Breast epithelium (tissue), 4 donors: ENCODE measurements at regions not wholly inside any gene's neighbourhood (a gene's known extent, or its start where the extent isn't known, plus 50 kb on each side); places are given as distances from the start of the nearest gene placed in this dataset.

Experiments
- DNase-seq, 2 donors: peaks; one replicate each; pipeline ENCODE4 v3.0.0-alpha.2; 2019; ENCODE audit warnings: low spot score in 2 of 2
- H3K27ac ChIP-seq, 2 donors: fragments of 200-600 bp; sonication (generic) in 1 of 2; one replicate each; pipeline ENCODE4 v1.5.1; 2016 to 2019; ENCODE audit warnings: mild to moderate bottlenecking in 1 of 2
- H3K27me3 ChIP-seq, 2 donors: fragments of 200-600 bp; sonication (generic) in 1 of 2; one replicate each; pipeline versions ENCODE4 v1.5.1 to v1.6.0; 2017 to 2019; ENCODE audit warnings: control low read depth in 1 of 2, mild to moderate bottlenecking in 1 of 2
- H3K36me3 ChIP-seq: fragments of 200-600 bp; one replicate; pipeline ENCODE4 v1.5.1; 2019
- H3K4me1 ChIP-seq, 2 donors: fragments of 200-600 bp; sonication (generic); one replicate each; pipeline ENCODE4 v1.5.1; 2016 to 2019; ENCODE audit warnings: control low read depth in 1 of 2
- H3K4me3 ChIP-seq, 3 donors: fragments of 200-600 bp; sonication (generic); 1 replicate in 2 of 3; 2 replicates in 1 of 3; pipeline ENCODE4 v1.5.1; 2016 to 2019; ENCODE audit warnings: mild to moderate bottlenecking in 3 of 3, moderate library complexity in 2 of 3
- H3K9me3 ChIP-seq, 2 donors: fragments of 200-600 bp; sonication (generic) in 1 of 2; one replicate each; pipeline ENCODE4 v1.5.1; 2016 to 2019; ENCODE audit warnings: control low read depth in 1 of 2
- CTCF ChIP-seq, 3 donors: fragments of 450-650 bp; IDR thresholded peaks; one replicate each; pipeline ENCODE4 v1.5.1; 2016 to 2017; ENCODE audit warnings: antibody characterized with exemption in 3 of 3, mild to moderate bottlenecking in 3 of 3, moderate library complexity in 3 of 3
- POLR2A ChIP-seq: fragments of 450-650 bp; IDR thresholded peaks from one replicate; pipeline ENCODE4 v1.6.1; 2016; ENCODE audit warnings: antibody characterized with exemption, mild to moderate bottlenecking, moderate library complexity
- POLR2AphosphoS5 ChIP-seq, 3 donors: sonication (generic); formaldehyde crosslinking; IDR thresholded peaks; one replicate each; pipeline ENCODE4 v1.6.1; 2017; ENCODE audit warnings: antibody characterized with exemption in 3 of 3
- intact Hi-C: fragments of 100-400 bp; cut with DNase I; formaldehyde crosslinking; loops from one replicate; pipeline ENCODE4 v1.15.1; 2023; ENCODE audit warnings: low total_unique reads

- Histone ChIP-seq H3K4me3 (no peak overlapping the region), H3K27me3 (no peaks in the 10 kb centered on the region), H3K36me3 (no peaks in the 10 kb centered on the region), H3K9me3 (peaks cover 0 to 5% of the 10 kb centered on the region in 2 donors), H3K4me1 (no peaks in the 10 kb centered on the region), H3K27ac (no peak overlapping the region)
- intact Hi-C loops = no loop called here
- DNase-seq = no peak
- TF ChIP-seq POLR2A = no peak
- no peak for TF ChIP-seq CTCF (IDR thresholded peaks at IDR 0.05)
- TF ChIP-seq POLR2AphosphoS5 (IDR thresholded peaks at IDR 0.05) = no peak
Observed at GRCh38 chr9:107883496-107884124, 394.0 kb upstream of the KLF4 start.

- H3K4me3 ChIP-seq = no peak overlapping the region
- H3K27me3 ChIP-seq = no peaks in the 10 kb centered on the region
- no peaks in the 10 kb centered on the region for H3K4me1 ChIP-seq
- no peak overlapping the region for H3K27ac ChIP-seq
- TF ChIP-seq POLR2A (no peak), CTCF (IDR thresholded peaks at IDR 0.05) (no peak), POLR2AphosphoS5 (IDR thresholded peaks at IDR 0.05) (no peak)
- peaks cover 0 to 5% of the 10 kb centered on the region in 2 donors for H3K9me3 ChIP-seq
- DNase-seq = no peak
- intact Hi-C loops = no loop called here
- no peaks in the 10 kb centered on the region for H3K36me3 ChIP-seq
Observed at GRCh38 chr9:107881626-107882300, 392.2 kb upstream of the KLF4 start.

- H3K4me1 ChIP-seq = no peaks in the 10 kb centered on the region
- intact Hi-C loops = no loop called here
- no peak for DNase-seq
- H3K27ac ChIP-seq = no peak overlapping the region
- peaks cover 0 to 5% of the 10 kb centered on the region in 2 donors for H3K9me3 ChIP-seq
- H3K4me3 ChIP-seq = no peak overlapping the region
- no peak for TF ChIP-seq CTCF (IDR thresholded peaks at IDR 0.05)
- H3K36me3 ChIP-seq = no peaks in the 10 kb centered on the region
- no peaks in the 10 kb centered on the region for H3K27me3 ChIP-seq
Observed at GRCh38 chr9:107878462-107878861, 388.9 kb upstream of the KLF4 start.

GRCh38 chr9:107875571-107875980 is 386.0 kb upstream of the KLF4 start:
- no peak overlapping the region for H3K4me3 ChIP-seq
- no peaks in the 10 kb centered on the region for H3K36me3 ChIP-seq
- TF ChIP-seq CTCF (IDR thresholded peaks at IDR 0.05) (no peak), POLR2AphosphoS5 (IDR thresholded peaks at IDR 0.05) (no peak), POLR2A (no peak)
- no peaks in the 10 kb centered on the region for H3K27me3 ChIP-seq
- intact Hi-C loops = no loop called here
- no peak overlapping the region for H3K27ac ChIP-seq
- no peaks in the 10 kb centered on the region for H3K4me1 ChIP-seq
- no peak for DNase-seq
- H3K9me3 ChIP-seq = no peaks in the 10 kb centered on the region

GRCh38 chr9:107874591-107875369 is 385.2 kb upstream of the KLF4 start:
- no peaks in the 10 kb centered on the region for H3K9me3 ChIP-seq
- no peaks in the 10 kb centered on the region for H3K4me1 ChIP-seq
- H3K27ac ChIP-seq = no peak overlapping the region
- TF ChIP-seq POLR2AphosphoS5 (IDR thresholded peaks at IDR 0.05) = no peak
- TF ChIP-seq CTCF (IDR thresholded peaks at IDR 0.05) = no peak
- no peak for TF ChIP-seq POLR2A
- no peaks in the 10 kb centered on the region for H3K27me3 ChIP-seq
- no peak overlapping the region for H3K4me3 ChIP-seq
- intact Hi-C loops = no loop called here
- DNase-seq = no peak
- no peaks in the 10 kb centered on the region for H3K36me3 ChIP-seq
